A549 (cell line): ENCODE measurements at regions not wholly inside any gene's neighbourhood (a gene's known extent, or its start where the extent isn't known, plus 50 kb on each side); places are given as distances from the start of the nearest gene placed in this dataset.

ENCODE experiments used
- ATAC-seq, 2 experiments: fragments of 200-7000 bp in 1 of 2; fragments of >200 bp in 1 of 2; cut with Nextera tagmentation in 1 of 2; cut with Tn5 transposase in 1 of 2; 3 replicates each; pipeline versions ENCODE4 v1.8.0 to v1.9.1; 2018 to 2020; ENCODE audit warnings: mild to moderate bottlenecking in 1 of 2, moderate library complexity in 1 of 2
- CTCF ChIA-PET: fragments of 300-600 bp; sonication (Branson Sonifier 250); formaldehyde crosslinking; extraction: SDS; loops from one replicate; lab custom pipeline; 2021; ENCODE audit warnings: antibody characterized with exemption, inconsistent platforms; lab: Yijun Ruan, JAX
- POLR2A ChIA-PET: fragments of 350-600 bp; formaldehyde crosslinking; extraction: SDS; loops from one replicate; lab custom pipeline; 2021; ENCODE audit warnings: antibody characterized with exemption, inconsistent platforms; lab: Yijun Ruan, JAX
- DNase-seq, 2 experiments: peaks; one replicate each; pipeline versions ENCODE4 v3.0.0 to v3.0.0-alpha.2; 2011 to 2016; ENCODE audit warnings: low read depth in 1 of 2, low spot score in 1 of 2
- FAIRE-seq: peaks from 2 replicates; lab custom pipeline; 2011; peaks lifted over from hg19 to GRCh38; lab: Jason Lieb, UNC
- H3K27ac ChIP-seq, 2 experiments: fragments of >200 bp; sonication (Bioruptor Twin); formaldehyde crosslinking; 3 replicates each; pipeline ENCODE4 v1.5.1; 2016 to 2017
- H3K4me1 ChIP-seq: fragments of >200 bp; sonication (Bioruptor Twin); formaldehyde crosslinking; 3 replicates; pipeline ENCODE4 v1.6.1; 2016
- H3K4me2 ChIP-seq: fragments of >200 bp; sonication (Bioruptor Twin); formaldehyde crosslinking; 3 replicates; pipeline ENCODE4 v1.6.1; 2016
- H3K4me3 ChIP-seq: fragments of >200 bp; sonication (Bioruptor Twin); formaldehyde crosslinking; 3 replicates; pipeline ENCODE4 v1.5.1; 2016
- H3K9me3 ChIP-seq: fragments of >200 bp; sonication (Bioruptor Twin); formaldehyde crosslinking; 3 replicates; pipeline ENCODE4 v1.6.1; 2016
- BHLHE40 ChIP-seq: IDR thresholded peaks from 2 replicates; pipeline ENCODE4 v1.6.1; 2012; ENCODE audit warnings: low read depth, low read length, inconsistent platforms
- CEBPB ChIP-seq, 2 experiments: fragments of >200 bp in 1 of 2; sonication (Bioruptor Twin) in 1 of 2; formaldehyde crosslinking in 1 of 2; IDR thresholded peaks; 2 replicates each; pipeline ENCODE4 v1.6.1; 2012 to 2016
- CHD4 ChIP-seq: fragments of 200-600 bp; sonication (generic); IDR thresholded peaks from 2 replicates; pipeline ENCODE4 v1.6.1; 2016; ENCODE audit warnings: antibody characterized with exemption, mild to moderate bottlenecking, borderline replicate concordance
- EHF ChIP-seq: fragments of 250-450 bp; sonication (Bioruptor Pico); IDR thresholded peaks from 2 replicates; pipeline ENCODE4 v1.5.0; 2020; ENCODE audit warnings: mild to moderate bottlenecking
- FOXS1 ChIP-seq: fragments of 250-450 bp; sonication (Bioruptor Pico); IDR thresholded peaks from 2 replicates; pipeline ENCODE4 v1.5.0; 2020; ENCODE audit warnings: mild to moderate bottlenecking, moderate library complexity
- HDAC2 ChIP-seq: fragments of 200-600 bp; sonication (generic); IDR thresholded peaks from 2 replicates; pipeline ENCODE4 v1.6.1; 2016
- HEYL ChIP-seq: fragments of 250-450 bp; sonication (Bioruptor Pico); IDR thresholded peaks from 2 replicates; pipeline ENCODE4 v1.8.0; 2021; ENCODE audit warnings: mild to moderate bottlenecking, moderate library complexity
- HOXB5 ChIP-seq: fragments of 250-450 bp; sonication (Bioruptor Pico); IDR thresholded peaks from 2 replicates; pipeline ENCODE4 v1.5.0; 2020; ENCODE audit warnings: mild to moderate bottlenecking, moderate library complexity
- JUN ChIP-seq, 2 experiments: fragments of >200 bp; sonication (Bioruptor Twin); formaldehyde crosslinking; IDR thresholded peaks; 2 replicates in 1 of 2; 3 replicates in 1 of 2; pipeline ENCODE4 v1.6.1; 2016 to 2017
- KDM5A ChIP-seq: fragments of 200-600 bp; sonication (generic); IDR thresholded peaks from 2 replicates; pipeline ENCODE4 v1.6.1; 2016; ENCODE audit warnings: antibody characterized with exemption, mild to moderate bottlenecking
- MAFK ChIP-seq: fragments of 450-650 bp; IDR thresholded peaks from 2 replicates; pipeline ENCODE4 v1.6.1; 2014; ENCODE audit not compliant: partially characterized antibody
- MAZ ChIP-seq: fragments of 150-350 bp; IDR thresholded peaks from 2 replicates; pipeline ENCODE4 v1.6.1; 2014; ENCODE audit warnings: antibody characterized with exemption, low read depth, low read length, borderline replicate concordance
- NPAS2 ChIP-seq: fragments of 250-450 bp; sonication (Bioruptor Pico); IDR thresholded peaks from 2 replicates; pipeline ENCODE4 v1.8.0; 2022; ENCODE audit warnings: mild to moderate bottlenecking, moderate library complexity, borderline replicate concordance
- POLR2AphosphoS2 ChIP-seq: conservative IDR thresholded peaks from 2 replicates; pipeline ENCODE4 v1.6.1; 2012; ENCODE audit warnings: low read length, improper control_type of control experiment, inconsistent platforms
- RCOR1 ChIP-seq: fragments of 150-350 bp; IDR thresholded peaks from 2 replicates; pipeline ENCODE4 v1.6.1; 2014; ENCODE audit warnings: antibody characterized with exemption, low read length, low read depth
- ZSCAN20 ChIP-seq: fragments of 250-450 bp; sonication (Bioruptor Pico); IDR thresholded peaks from 2 replicates; pipeline ENCODE4 v1.8.0; 2022; ENCODE audit warnings: mild to moderate bottlenecking, moderate library complexity
- WGBS: methylation state at CpG from one replicate; pipeline ENCODE4 v1.1.6; 2017; ENCODE audit errors: missing lambda C conversion rate; 5-methylcytosine and 5-hydroxymethylcytosine counted together
- TF ChIP-seq, protein P1 (sequence below): IDR thresholded peaks from 2 replicates; pipeline ENCODE4 v1.6.1; 2012
- TF ChIP-seq, protein P2 (sequence below): IDR thresholded peaks from 2 replicates; pipeline ENCODE4 v1.6.1; 2012
- TF ChIP-seq, protein P3 (sequence below): fragments of 200-600 bp; sonication (generic); IDR thresholded peaks from 2 replicates; pipeline ENCODE4 v1.6.1; 2016; ENCODE audit warnings: antibody characterized with exemption, mild to moderate bottlenecking, moderate library complexity
- TF ChIP-seq, protein P4 (sequence below): fragments of 450-650 bp; IDR thresholded peaks from 2 replicates; pipeline ENCODE4 v1.6.1; 2014; ENCODE audit warnings: antibody characterized with exemption
- TF ChIP-seq, protein P5 (sequence below): fragments of 150-350 bp; IDR thresholded peaks from 2 replicates; pipeline ENCODE4 v1.6.1; 2014; ENCODE audit warnings: low read depth, mild to moderate bottlenecking, low read length
- TF ChIP-seq, protein P6 (sequence below): fragments of >200 bp; sonication (Bioruptor Twin); formaldehyde crosslinking; IDR thresholded peaks from 2 replicates; pipeline ENCODE4 v1.6.1; 2016

DNA sequence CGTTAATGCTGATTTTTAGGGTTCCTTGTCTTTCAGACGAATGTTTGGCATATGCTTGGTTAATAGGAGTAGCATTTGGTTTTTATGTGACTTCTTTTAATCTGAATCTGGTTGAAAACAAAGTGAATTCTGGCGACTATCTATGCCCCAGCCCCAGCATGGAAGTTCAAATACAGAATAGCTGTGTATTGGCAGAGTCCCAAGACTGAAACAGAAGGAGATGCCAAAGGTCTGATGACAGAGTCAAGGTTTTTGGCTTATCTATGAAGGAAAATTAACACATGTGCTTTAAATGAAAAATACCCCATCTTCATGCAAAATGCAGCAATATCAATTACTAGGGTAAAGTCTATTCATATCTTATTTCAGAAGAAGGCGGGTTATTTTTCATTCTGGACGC is 734.8 kb upstream of the NXPH2 start:
- WGBS: 25% methylated on average over 5 of the region's 5 CpGs
- FAIRE-seq (no peak), ATAC-seq (no peak), DNase-seq (no peak)
- TF ChIP-seq, protein P1, sequence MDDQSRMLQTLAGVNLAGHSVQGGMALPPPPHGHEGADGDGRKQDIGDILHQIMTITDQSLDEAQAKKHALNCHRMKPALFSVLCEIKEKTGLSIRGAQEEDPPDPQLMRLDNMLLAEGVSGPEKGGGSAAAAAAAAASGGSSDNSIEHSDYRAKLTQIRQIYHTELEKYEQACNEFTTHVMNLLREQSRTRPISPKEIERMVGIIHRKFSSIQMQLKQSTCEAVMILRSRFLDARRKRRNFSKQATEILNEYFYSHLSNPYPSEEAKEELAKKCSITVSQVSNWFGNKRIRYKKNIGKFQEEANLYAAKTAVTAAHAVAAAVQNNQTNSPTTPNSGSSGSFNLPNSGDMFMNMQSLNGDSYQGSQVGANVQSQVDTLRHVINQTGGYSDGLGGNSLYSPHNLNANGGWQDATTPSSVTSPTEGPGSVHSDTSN: no peak
- no peak for TF ChIP-seq BHLHE40
- TF ChIP-seq, protein P2, sequence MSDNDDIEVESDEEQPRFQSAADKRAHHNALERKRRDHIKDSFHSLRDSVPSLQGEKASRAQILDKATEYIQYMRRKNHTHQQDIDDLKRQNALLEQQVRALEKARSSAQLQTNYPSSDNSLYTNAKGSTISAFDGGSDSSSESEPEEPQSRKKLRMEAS: no peak
- TF ChIP-seq KDM5A: no peak
- TF ChIP-seq CHD4: no peak
- no peak for TF ChIP-seq CEBPB (IDR thresholded peaks at IDR 0.05)
- TF ChIP-seq FOXS1: no peak
- no peak for TF ChIP-seq MAFK
- TF ChIP-seq, protein P3, sequence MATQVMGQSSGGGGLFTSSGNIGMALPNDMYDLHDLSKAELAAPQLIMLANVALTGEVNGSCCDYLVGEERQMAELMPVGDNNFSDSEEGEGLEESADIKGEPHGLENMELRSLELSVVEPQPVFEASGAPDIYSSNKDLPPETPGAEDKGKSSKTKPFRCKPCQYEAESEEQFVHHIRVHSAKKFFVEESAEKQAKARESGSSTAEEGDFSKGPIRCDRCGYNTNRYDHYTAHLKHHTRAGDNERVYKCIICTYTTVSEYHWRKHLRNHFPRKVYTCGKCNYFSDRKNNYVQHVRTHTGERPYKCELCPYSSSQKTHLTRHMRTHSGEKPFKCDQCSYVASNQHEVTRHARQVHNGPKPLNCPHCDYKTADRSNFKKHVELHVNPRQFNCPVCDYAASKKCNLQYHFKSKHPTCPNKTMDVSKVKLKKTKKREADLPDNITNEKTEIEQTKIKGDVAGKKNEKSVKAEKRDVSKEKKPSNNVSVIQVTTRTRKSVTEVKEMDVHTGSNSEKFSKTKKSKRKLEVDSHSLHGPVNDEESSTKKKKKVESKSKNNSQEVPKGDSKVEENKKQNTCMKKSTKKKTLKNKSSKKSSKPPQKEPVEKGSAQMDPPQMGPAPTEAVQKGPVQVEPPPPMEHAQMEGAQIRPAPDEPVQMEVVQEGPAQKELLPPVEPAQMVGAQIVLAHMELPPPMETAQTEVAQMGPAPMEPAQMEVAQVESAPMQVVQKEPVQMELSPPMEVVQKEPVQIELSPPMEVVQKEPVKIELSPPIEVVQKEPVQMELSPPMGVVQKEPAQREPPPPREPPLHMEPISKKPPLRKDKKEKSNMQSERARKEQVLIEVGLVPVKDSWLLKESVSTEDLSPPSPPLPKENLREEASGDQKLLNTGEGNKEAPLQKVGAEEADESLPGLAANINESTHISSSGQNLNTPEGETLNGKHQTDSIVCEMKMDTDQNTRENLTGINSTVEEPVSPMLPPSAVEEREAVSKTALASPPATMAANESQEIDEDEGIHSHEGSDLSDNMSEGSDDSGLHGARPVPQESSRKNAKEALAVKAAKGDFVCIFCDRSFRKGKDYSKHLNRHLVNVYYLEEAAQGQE: no peak
- no peak for TF ChIP-seq JUN (IDR thresholded peaks at IDR 0.05)
- TF ChIP-seq, protein P4, sequence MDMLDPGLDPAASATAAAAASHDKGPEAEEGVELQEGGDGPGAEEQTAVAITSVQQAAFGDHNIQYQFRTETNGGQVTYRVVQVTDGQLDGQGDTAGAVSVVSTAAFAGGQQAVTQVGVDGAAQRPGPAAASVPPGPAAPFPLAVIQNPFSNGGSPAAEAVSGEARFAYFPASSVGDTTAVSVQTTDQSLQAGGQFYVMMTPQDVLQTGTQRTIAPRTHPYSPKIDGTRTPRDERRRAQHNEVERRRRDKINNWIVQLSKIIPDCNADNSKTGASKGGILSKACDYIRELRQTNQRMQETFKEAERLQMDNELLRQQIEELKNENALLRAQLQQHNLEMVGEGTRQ: no peak
- TF ChIP-seq EHF: no peak
- TF ChIP-seq HDAC2: no peak
- TF ChIP-seq, protein P5, sequence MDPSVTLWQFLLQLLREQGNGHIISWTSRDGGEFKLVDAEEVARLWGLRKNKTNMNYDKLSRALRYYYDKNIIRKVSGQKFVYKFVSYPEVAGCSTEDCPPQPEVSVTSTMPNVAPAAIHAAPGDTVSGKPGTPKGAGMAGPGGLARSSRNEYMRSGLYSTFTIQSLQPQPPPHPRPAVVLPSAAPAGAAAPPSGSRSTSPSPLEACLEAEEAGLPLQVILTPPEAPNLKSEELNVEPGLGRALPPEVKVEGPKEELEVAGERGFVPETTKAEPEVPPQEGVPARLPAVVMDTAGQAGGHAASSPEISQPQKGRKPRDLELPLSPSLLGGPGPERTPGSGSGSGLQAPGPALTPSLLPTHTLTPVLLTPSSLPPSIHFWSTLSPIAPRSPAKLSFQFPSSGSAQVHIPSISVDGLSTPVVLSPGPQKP: no peak
- TF ChIP-seq HOXB5 (CRISPR knock-in tag): no peak
- CTCF ChIA-PET: no interaction called here
- H3K4me1 ChIP-seq: no peaks in the 10 kb centered on the region
- H3K27ac ChIP-seq: no peak overlapping the region
- H3K9me3 ChIP-seq: no peaks in the 10 kb centered on the region
- POLR2A ChIA-PET: no interaction called here
- H3K4me3 ChIP-seq: no peak overlapping the region
- H3K4me2 ChIP-seq: no peak overlapping the region

DNA sequence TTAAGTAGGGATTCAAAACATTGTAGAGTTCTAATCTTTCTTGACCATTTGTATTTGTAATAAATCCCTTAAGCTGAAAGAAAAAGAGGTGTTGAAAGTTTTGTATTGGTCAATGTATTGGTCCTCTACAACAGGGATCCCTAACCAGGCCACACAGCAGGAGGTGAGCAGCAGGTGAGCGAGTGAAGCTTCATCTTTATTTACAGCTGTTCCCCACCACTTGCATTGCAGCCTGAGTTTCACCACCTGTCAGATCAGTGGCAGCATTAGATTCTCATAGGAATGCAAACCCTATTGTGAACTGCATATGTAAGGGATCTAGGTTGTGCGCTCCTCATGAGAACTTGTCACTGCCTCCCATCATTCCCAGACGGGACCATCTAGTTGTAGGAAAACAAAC is 715.7 kb upstream of the NXPH2 start:
- Histone ChIP-seq H3K4me1 (no peaks in the 10 kb centered on the region), H3K4me3 (no peak overlapping the region), H3K4me2 (no peak overlapping the region), H3K9me3 (no peaks in the 10 kb centered on the region), H3K27ac (no peak overlapping the region)
- CTCF ChIA-PET: no interaction called here
- WGBS: 11% methylated on average over 3 of the region's 3 CpGs
- ATAC-seq (no peak), FAIRE-seq (no peak), DNase-seq (no peak)
- POLR2A ChIA-PET: no interaction called here
- TF ChIP-seq NPAS2 (CRISPR knock-in tag): no peak
- TF ChIP-seq, protein P5: no peak
- TF ChIP-seq ZSCAN20 (CRISPR knock-in tag): no peak
- TF ChIP-seq, protein P1: no peak
- TF ChIP-seq FOXS1: no peak
- TF ChIP-seq HDAC2: no peak
- no peak for TF ChIP-seq MAZ
- no peak for TF ChIP-seq POLR2AphosphoS2
- TF ChIP-seq HOXB5 (CRISPR knock-in tag): no peak
- TF ChIP-seq, protein P6, sequence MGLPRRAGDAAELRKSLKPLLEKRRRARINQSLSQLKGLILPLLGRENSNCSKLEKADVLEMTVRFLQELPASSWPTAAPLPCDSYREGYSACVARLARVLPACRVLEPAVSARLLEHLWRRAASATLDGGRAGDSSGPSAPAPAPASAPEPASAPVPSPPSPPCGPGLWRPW: no peak
- TF ChIP-seq KDM5A: no peak
- TF ChIP-seq RCOR1: no peak
- no peak for TF ChIP-seq HEYL
